Tibial artery (tissue), 4 donors: ENCODE measurements at regions not wholly inside any gene's neighbourhood (a gene's known extent, or its start where the extent isn't known, plus 50 kb on each side); places are given as distances from the start of the nearest gene placed in this dataset.

Source experiments
- DNase-seq, 2 donors: peaks; one replicate each; pipeline ENCODE4 v3.0.0-alpha.2; 2019
- H3K27ac ChIP-seq, 2 donors: fragments of 200-600 bp; sonication (generic) in 1 of 2; 1 replicate in 1 of 2; 2 replicates in 1 of 2; pipeline ENCODE4 v1.5.1; 2018 to 2019; ENCODE audit warnings: mild to moderate bottlenecking in 1 of 2
- H3K27me3 ChIP-seq, 2 donors: fragments of 200-600 bp; sonication (generic) in 1 of 2; one replicate each; pipeline versions ENCODE4 v1.5.1 to v1.6.0; 2016 to 2019
- H3K36me3 ChIP-seq, 3 donors: fragments of 200-600 bp; sonication (generic) in 2 of 3; one replicate each; pipeline ENCODE4 v1.5.1; 2016 to 2019; ENCODE audit warnings: mild to moderate bottlenecking in 2 of 3
- H3K4me1 ChIP-seq, 4 donors: fragments of 200-600 bp; sonication (generic) in 2 of 4; 1 replicate in 3 of 4; 2 replicates in 1 of 4; pipeline ENCODE4 v1.5.1; 2016 to 2019
- H3K4me3 ChIP-seq, 2 donors: fragments of 200-600 bp; sonication (generic) in 1 of 2; 1 replicate in 1 of 2; 2 replicates in 1 of 2; pipeline ENCODE4 v1.5.1; 2018 to 2019; ENCODE audit warnings: mild to moderate bottlenecking in 2 of 2
- H3K9me3 ChIP-seq, 3 donors: fragments of 200-600 bp; sonication (generic) in 1 of 3; one replicate each; pipeline ENCODE4 v1.5.1; 2016 to 2019
- CTCF ChIP-seq, 2 experiments: fragments of 200-600 bp in 1 of 2; fragments of 450-650 bp in 1 of 2; IDR thresholded peaks; one replicate each; pipeline ENCODE4 v1.5.1; 2017 to 2019; ENCODE audit warnings: antibody characterized with exemption in 2 of 2, mild to moderate bottlenecking in 1 of 2, moderate library complexity in 1 of 2
- intact Hi-C: fragments of 100-400 bp; cut with DNase I; formaldehyde crosslinking; loops from one replicate; pipeline ENCODE4 v1.15.0; 2023; ENCODE audit warnings: low total_unique reads

- DNase-seq, result no peak
- no peaks in the 10 kb centered on the region for H3K27me3 ChIP-seq
These were observed 211.6 kb upstream of the SESN3 start for GRCh38 chr11:95442531-95443050.

DNA sequence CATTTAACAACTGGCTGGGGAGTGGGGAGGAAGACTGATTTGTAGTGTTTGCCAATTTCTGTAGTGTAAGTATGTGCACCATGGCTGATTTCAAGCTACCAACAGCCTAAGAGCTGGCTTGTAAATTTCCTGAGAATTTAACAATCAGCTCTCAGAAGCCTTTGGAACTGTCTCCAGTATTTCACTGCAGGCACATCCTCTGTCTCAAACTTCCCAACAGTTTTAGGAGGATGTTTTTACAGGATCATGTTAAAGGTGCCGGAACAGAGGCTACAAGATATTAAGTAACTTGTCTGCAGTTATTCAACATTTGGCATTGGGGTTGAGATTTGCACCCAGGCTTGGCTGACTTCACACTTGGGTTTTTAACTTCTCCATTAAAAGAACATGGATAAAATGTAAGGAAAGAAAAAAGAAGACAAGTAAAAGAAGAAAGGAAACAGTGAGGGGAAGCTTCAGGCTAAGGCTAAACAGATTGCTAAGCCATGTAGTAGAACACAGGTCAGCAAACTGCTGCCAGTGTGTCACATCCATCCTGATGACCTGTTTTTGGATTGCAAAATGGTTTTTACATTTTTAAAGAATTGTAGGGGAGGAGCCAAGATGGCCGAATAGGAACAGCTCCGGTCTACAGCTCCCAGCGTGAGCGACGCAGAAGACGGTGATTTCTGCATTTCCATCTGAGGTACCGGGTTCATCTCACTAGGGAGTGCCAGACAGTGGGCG, 204.8 kb upstream of the SESN3 start:
- H3K4me3 ChIP-seq, result no peak overlapping the region
- intact Hi-C loops, result no loop called here
- no peak for DNase-seq
- no peaks in the 10 kb centered on the region for H3K9me3 ChIP-seq
- no peak overlapping the region for H3K27ac ChIP-seq
- H3K27me3 ChIP-seq, result no peaks in the 10 kb centered on the region
- no peak for TF ChIP-seq CTCF (IDR thresholded peaks at IDR 0.05)
- H3K4me1 ChIP-seq, result peaks cover 0 to 5% (median 0%) of the 10 kb centered on the region in 4 donors
- H3K36me3 ChIP-seq, result no peaks in the 10 kb centered on the region

More at GRCh38 chr11:95442531-95443050, 211.6 kb upstream of the SESN3 start:
- H3K27ac ChIP-seq, result no peak overlapping the region
- H3K36me3 ChIP-seq, result no peaks in the 10 kb centered on the region
- H3K4me3 ChIP-seq, result no peak overlapping the region
- intact Hi-C loops, result no loop called here
- TF ChIP-seq CTCF (IDR thresholded peaks at IDR 0.05), result no peak
- no peaks in the 10 kb centered on the region for H3K4me1 ChIP-seq
- no peaks in the 10 kb centered on the region for H3K9me3 ChIP-seq

DNA sequence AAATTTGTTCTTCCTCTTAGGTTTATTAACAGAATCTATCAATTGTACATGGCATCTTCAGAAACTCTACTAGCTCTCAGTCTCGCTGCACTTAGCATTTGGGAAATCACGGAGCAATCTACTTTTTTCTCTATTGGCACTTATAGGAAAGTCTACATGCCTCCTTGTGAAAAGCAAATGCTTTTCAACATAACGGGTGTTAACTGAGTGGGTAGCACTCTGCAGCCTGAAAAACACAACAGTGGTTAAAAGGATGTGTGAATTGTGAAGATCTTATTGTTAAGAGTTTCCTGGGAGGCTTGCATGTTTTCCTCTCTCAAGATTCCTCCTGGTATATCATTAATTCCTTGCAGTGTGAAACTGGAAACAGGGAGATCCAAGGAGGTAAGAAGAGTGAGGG, 204.2 kb upstream of the SESN3 start:
- Histone ChIP-seq H3K4me3 (no peak overlapping the region), H3K27ac (no peak overlapping the region), H3K9me3 (no peaks in the 10 kb centered on the region), H3K36me3 (no peaks in the 10 kb centered on the region), H3K27me3 (no peaks in the 10 kb centered on the region), H3K4me1 (peaks cover 0 to 5% (median 0%) of the 10 kb centered on the region in 4 donors)
- TF ChIP-seq CTCF (IDR thresholded peaks at IDR 0.05), result no peak
- intact Hi-C loops, result no loop called here
- no peak for DNase-seq

DNA sequence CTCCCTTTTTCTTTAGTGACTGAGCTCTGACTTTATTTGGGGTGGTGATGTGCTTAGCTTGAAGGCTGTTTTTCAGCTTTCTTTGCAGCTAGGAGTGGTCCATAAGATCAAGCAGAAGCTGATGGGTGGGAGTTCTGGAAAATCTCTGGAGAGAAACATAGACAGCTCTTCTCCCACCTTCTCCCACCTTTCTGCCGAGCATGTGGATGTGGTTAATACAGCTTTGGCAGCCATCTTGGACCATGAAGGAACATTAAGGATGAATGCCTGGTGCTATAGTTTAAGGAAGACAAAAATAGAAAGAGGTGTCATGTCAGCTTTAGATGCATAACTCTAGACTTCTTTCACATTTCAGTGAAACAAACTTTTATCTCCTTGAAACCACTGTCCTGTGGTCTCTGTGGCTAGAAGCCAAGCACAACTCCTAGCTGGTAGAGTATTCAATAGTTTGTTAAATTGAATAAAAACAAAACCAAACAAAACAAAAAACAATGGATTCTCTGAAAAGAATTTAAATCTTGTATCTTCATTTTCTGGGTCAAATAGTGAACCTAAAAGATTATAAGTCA, 203.6 kb upstream of the SESN3 start:
- no peak for DNase-seq
- Histone ChIP-seq H3K36me3 (no peaks in the 10 kb centered on the region), H3K27ac (no peak overlapping the region), H3K4me1 (peaks cover 0 to 5% (median 0%) of the 10 kb centered on the region in 4 donors), H3K9me3 (no peaks in the 10 kb centered on the region), H3K27me3 (no peaks in the 10 kb centered on the region), H3K4me3 (no peak overlapping the region)
- intact Hi-C loops, result no loop called here
- no peak for TF ChIP-seq CTCF (IDR thresholded peaks at IDR 0.05)

DNA sequence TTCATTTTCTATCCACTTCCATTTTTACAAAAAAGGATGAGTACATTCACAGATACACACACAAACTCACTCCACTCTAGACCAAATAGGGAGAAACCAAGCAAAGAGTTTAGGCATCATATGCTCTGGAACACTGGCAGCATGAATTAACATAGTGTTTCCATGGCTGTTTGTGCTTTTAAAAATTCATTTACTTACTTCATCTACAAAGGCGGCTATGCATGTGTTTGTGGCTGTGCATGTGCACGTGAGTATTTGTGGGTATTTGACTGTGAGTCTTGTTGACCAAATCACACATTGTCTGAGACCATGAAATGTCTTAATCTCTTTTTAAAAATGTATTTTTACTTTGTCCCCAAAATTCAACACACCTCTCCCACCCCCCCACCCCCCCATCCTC, 203.0 kb upstream of the SESN3 start:
- Histone ChIP-seq H3K4me1 (peaks cover 0 to 5% (median 0%) of the 10 kb centered on the region in 4 donors), H3K27me3 (no peaks in the 10 kb centered on the region), H3K9me3 (no peaks in the 10 kb centered on the region), H3K27ac (no peak overlapping the region), H3K36me3 (no peaks in the 10 kb centered on the region), H3K4me3 (no peak overlapping the region)
- intact Hi-C loops, result no loop called here
- no peak for DNase-seq
- no peak for TF ChIP-seq CTCF (IDR thresholded peaks at IDR 0.05)
